ENCODE measurements at regions not wholly inside any gene's neighbourhood (a gene's known extent, or its start where the extent isn't known, plus 50 kb on each side); places are given as distances from the start of the nearest gene placed in this dataset.

DNA sequence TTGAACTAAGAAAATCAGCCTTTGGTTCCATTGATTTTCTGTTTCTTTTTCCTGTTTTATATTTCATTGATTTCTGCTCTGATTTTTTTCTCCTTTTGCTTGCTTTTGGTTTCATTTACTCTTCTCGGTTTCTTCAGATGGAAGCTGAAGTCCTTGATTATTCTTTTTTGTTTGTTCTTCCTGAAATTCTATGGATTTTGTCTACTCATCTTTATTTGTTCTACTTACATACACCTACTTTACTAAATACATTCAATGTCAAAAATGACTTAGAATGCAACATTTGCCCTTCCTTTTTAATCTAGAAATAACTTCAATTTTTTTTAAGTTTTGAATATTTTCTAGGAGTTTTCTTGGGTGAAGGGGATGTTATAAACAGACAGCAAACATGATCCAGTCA, 612.5 kb downstream of the METTL4 start:
- no peaks in the 10 kb centered on the region for H3K9me3 ChIP-seq (ENCODE audit: severe bottlenecking)
- no peaks in the 10 kb centered on the region for H3K27me3 ChIP-seq (ENCODE audit: insufficient read depth, poor library complexity, severe bottlenecking)
- no peaks in the 10 kb centered on the region for H3K36me3 ChIP-seq (ENCODE audit: low read depth)
- H3K4me1 ChIP-seq (ENCODE audit: insufficient read depth, poor library complexity, severe bottlenecking), result no peaks in the 10 kb centered on the region
- TF ChIP-seq, protein P1, sequence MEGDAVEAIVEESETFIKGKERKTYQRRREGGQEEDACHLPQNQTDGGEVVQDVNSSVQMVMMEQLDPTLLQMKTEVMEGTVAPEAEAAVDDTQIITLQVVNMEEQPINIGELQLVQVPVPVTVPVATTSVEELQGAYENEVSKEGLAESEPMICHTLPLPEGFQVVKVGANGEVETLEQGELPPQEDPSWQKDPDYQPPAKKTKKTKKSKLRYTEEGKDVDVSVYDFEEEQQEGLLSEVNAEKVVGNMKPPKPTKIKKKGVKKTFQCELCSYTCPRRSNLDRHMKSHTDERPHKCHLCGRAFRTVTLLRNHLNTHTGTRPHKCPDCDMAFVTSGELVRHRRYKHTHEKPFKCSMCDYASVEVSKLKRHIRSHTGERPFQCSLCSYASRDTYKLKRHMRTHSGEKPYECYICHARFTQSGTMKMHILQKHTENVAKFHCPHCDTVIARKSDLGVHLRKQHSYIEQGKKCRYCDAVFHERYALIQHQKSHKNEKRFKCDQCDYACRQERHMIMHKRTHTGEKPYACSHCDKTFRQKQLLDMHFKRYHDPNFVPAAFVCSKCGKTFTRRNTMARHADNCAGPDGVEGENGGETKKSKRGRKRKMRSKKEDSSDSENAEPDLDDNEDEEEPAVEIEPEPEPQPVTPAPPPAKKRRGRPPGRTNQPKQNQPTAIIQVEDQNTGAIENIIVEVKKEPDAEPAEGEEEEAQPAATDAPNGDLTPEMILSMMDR (IDR thresholded peaks at IDR 0.05; ENCODE audit: poor library complexity, severe bottlenecking), result no peak
- DNase-seq (ENCODE audit: low spot score), result no peak
- no peak for ATAC-seq (ENCODE audit: low read depth)
- H3K4me3 ChIP-seq (ENCODE audit: severe bottlenecking), result no peak overlapping the region
- no peak overlapping the region for H3K27ac ChIP-seq (ENCODE audit: poor library complexity, severe bottlenecking)

DNA sequence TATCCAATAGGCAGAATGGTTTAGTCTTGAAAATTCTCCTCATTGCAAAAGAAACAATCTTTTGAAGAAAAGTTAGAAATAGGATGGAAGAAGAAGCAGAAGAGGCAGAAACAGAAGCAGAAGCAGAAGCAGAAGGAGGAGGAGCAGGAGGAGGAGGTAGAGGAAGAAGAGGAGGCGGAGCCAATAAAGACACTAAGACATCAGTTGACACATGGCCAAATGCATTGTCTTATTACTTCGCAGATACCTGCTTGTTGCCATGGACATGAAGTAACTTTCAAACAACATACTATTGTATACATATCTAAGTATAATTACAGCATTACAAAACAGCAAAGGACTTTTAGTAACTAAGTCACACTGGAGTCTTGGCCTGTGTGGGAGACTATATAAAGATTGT, 606.3 kb downstream of the METTL4 start:
- H3K36me3 ChIP-seq (ENCODE audit: low read depth), result no peaks in the 10 kb centered on the region
- no peaks in the 10 kb centered on the region for H3K27me3 ChIP-seq (ENCODE audit: insufficient read depth, poor library complexity, severe bottlenecking)
- TF ChIP-seq, protein P1 (IDR thresholded peaks at IDR 0.05; ENCODE audit: poor library complexity, severe bottlenecking), result no peak
- no peaks in the 10 kb centered on the region for H3K4me1 ChIP-seq (ENCODE audit: insufficient read depth, poor library complexity, severe bottlenecking)
- no peaks in the 10 kb centered on the region for H3K9me3 ChIP-seq (ENCODE audit: severe bottlenecking)
- no peak overlapping the region for H3K27ac ChIP-seq (ENCODE audit: poor library complexity, severe bottlenecking)
- H3K4me3 ChIP-seq (ENCODE audit: severe bottlenecking), result no peak overlapping the region
- ATAC-seq (ENCODE audit: low read depth) (no peak), DNase-seq (ENCODE audit: low spot score) (no peak)

DNA sequence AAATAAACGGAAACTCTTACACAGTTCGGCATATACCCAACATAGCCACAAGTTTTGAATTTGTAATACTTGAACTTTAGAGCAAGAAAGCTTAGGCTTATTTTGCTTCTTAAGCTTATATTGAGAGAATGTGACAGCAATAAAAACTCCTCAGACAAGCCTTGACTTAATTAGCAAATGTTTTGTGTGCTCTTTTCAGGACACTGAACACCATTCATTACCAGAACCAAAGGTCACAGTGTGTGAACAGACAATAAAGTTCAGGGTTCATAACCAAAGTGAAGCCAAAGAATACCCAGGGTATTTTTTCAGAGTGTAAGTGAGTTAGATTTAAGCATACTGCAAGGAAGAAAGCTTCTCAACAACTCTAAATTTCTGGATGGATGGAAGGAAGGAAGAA, 605.8 kb downstream of the METTL4 start:
- no peaks in the 10 kb centered on the region for H3K27me3 ChIP-seq (ENCODE audit: insufficient read depth, poor library complexity, severe bottlenecking)
- no peaks in the 10 kb centered on the region for H3K9me3 ChIP-seq (ENCODE audit: severe bottlenecking)
- TF ChIP-seq, protein P1 (IDR thresholded peaks at IDR 0.05; ENCODE audit: poor library complexity, severe bottlenecking), result no peak
- ATAC-seq (ENCODE audit: low read depth) (no peak), DNase-seq (ENCODE audit: low spot score) (no peak)
- H3K27ac ChIP-seq (ENCODE audit: poor library complexity, severe bottlenecking), result no peak overlapping the region
- no peaks in the 10 kb centered on the region for H3K36me3 ChIP-seq (ENCODE audit: low read depth)
- no peaks in the 10 kb centered on the region for H3K4me1 ChIP-seq (ENCODE audit: insufficient read depth, poor library complexity, severe bottlenecking)
- H3K4me3 ChIP-seq (ENCODE audit: severe bottlenecking), result no peak overlapping the region

DNA sequence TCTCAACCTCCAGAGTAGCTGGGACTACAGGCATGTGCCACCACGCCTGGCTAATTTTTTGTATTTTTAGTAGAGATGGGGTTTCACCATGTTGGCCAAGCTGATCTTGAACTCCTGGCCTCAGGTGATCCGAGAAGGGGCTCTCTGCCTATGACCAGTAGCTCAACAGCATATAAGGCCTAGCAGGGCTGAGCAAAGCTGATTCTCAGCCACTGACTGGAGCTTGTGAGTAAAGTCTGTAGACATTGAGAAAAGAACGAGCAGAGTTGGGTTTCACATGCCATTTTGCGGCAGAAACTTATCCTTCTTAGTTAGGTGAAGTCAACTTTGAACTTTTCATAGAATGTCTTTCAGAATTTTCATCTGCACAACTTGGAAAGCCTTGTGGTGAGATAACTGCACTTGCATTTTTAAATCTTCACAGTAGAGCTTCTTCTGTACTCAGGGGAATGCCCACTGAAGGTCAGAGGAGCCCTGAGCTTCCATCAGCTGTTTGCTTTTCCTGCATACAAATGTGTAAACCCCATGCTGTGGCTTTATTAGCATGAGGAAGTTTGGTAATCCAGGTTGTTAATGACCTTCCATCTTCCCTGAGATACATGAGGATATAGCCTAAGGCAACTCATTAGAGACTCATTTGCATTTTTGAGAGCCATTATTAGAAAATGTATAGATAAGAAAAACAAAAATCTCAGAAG, 602.4 kb downstream of the METTL4 start:
- H3K4me1 ChIP-seq (ENCODE audit: insufficient read depth, poor library complexity, severe bottlenecking), result no peaks in the 10 kb centered on the region
- H3K4me3 ChIP-seq (ENCODE audit: severe bottlenecking), result no peak overlapping the region
- no peak overlapping the region for H3K27ac ChIP-seq (ENCODE audit: poor library complexity, severe bottlenecking)
- H3K36me3 ChIP-seq (ENCODE audit: low read depth), result no peaks in the 10 kb centered on the region
- no peak for DNase-seq (ENCODE audit: low spot score)
- ATAC-seq (ENCODE audit: low read depth), result no peak
- H3K9me3 ChIP-seq (ENCODE audit: severe bottlenecking), result no peaks in the 10 kb centered on the region
- H3K27me3 ChIP-seq (ENCODE audit: insufficient read depth, poor library complexity, severe bottlenecking), result no peaks in the 10 kb centered on the region
- TF ChIP-seq, protein P1 (IDR thresholded peaks at IDR 0.05; ENCODE audit: poor library complexity, severe bottlenecking), result no peak

DNA sequence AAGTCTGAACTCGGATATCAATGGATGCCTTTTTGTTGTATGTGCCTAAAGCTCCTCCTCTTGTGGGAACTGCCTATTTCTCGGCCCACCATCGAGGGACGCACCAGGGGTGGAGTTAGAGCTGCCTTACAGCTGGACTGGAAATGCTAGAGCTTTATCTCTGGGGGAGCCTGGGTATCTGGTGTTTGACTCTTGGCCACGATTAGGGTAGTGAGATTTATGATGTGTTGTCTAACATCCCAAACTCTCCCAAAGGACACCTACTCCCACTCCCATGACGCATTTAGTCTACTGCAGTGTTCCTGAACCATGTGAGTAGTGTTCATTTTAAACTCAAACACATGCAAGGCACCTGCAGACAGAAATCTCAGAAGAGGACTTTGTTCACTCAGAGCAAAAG, 594.8 kb downstream of the METTL4 start:
- Histone ChIP-seq H3K27ac (ENCODE audit: poor library complexity, severe bottlenecking) (no peak overlapping the region), H3K36me3 (ENCODE audit: low read depth) (no peaks in the 10 kb centered on the region), H3K4me3 (ENCODE audit: severe bottlenecking) (no peak overlapping the region), H3K27me3 (ENCODE audit: insufficient read depth, poor library complexity, severe bottlenecking) (no peaks in the 10 kb centered on the region), H3K9me3 (ENCODE audit: severe bottlenecking) (no peaks in the 10 kb centered on the region), H3K4me1 (ENCODE audit: insufficient read depth, poor library complexity, severe bottlenecking) (no peaks in the 10 kb centered on the region)
- TF ChIP-seq, protein P1 (IDR thresholded peaks at IDR 0.05; ENCODE audit: poor library complexity, severe bottlenecking), result no peak
- ATAC-seq (ENCODE audit: low read depth) (no peak), DNase-seq (ENCODE audit: low spot score) (no peak)
